GM12865 (cell line): ENCODE measurements at regions not wholly inside any gene's neighbourhood (a gene's known extent, or its start where the extent isn't known, plus 50 kb on each side); places are given as distances from the start of the nearest gene placed in this dataset.

Experiments used
- DNase-seq: peaks from one replicate; pipeline ENCODE4 v3.0.0; 2010; ENCODE audit warnings: low read depth
- H3K4me3 ChIP-seq: 2 replicates; pipeline ENCODE4 v1.5.1; 2011; ENCODE audit warnings: mild to moderate bottlenecking, low read depth, low read length, control low read depth
- TF ChIP-seq, protein P1 (sequence below): IDR thresholded peaks from 2 replicates; pipeline ENCODE4 v1.5.1; 2011; ENCODE audit warnings: low read length, control low read depth, low read depth, inconsistent platforms; ENCODE audit not compliant: insufficient read depth; ENCODE audit errors: missing control alignments

DNA sequence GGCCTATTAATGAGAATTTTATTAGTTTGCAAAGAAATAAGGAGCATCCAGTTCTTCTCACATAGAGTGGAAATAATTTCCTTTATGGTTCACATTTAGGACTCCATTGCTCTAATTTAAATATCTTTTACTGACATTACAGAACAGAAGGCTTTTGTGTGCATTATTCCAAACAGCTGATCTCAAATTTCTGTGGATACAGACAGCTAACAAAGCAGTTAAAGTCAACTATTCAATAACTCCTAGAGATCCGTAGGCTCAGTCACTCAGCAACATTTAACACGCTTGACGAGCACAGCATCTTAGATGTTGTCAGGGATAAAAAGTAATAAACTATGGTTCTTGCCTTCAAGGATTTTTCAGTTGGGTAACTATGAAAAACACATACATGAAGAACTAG, 305.8 kb upstream of the SYNCRIP start:
- TF ChIP-seq, protein P1, sequence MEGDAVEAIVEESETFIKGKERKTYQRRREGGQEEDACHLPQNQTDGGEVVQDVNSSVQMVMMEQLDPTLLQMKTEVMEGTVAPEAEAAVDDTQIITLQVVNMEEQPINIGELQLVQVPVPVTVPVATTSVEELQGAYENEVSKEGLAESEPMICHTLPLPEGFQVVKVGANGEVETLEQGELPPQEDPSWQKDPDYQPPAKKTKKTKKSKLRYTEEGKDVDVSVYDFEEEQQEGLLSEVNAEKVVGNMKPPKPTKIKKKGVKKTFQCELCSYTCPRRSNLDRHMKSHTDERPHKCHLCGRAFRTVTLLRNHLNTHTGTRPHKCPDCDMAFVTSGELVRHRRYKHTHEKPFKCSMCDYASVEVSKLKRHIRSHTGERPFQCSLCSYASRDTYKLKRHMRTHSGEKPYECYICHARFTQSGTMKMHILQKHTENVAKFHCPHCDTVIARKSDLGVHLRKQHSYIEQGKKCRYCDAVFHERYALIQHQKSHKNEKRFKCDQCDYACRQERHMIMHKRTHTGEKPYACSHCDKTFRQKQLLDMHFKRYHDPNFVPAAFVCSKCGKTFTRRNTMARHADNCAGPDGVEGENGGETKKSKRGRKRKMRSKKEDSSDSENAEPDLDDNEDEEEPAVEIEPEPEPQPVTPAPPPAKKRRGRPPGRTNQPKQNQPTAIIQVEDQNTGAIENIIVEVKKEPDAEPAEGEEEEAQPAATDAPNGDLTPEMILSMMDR = no peak
- H3K4me3 ChIP-seq = no peak overlapping the region
- DNase-seq = no peak

DNA sequence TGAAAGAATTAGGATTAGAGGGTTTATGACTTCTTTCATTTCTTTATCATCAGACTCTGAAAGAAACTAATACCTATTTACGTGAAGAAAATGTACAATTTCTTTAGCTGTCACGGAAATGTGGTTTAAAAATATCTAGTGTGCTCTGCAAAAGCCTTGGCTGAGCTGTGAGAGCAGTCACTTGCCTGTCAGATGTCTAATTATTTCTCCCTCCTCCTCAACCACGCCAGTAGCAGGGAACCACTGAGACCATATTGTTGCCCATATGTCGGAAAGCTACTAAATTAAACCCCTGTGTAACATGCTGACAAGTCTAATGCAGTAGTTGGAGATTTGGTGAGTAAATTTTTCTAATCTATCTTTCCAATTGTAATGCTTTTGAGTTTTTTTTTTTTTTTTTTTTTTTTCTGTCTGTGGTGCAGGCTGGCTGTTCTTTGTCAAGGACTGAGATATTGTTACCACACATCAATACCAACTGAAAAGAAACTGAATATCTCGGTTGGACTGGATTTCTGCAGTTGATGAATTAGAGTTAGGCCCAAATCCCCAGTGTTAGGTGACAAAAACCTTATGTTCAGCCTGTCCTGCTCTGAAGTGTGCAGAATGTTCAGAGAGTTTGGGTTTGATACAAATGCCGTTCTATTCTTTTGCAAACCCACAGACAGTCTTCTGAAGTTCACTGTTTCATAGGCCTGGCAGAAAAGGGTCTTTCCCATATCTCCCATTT, 302.9 kb upstream of the SYNCRIP start:
- TF ChIP-seq, protein P1 = no peak
- H3K4me3 ChIP-seq = no peak overlapping the region
- no peak for DNase-seq

DNA sequence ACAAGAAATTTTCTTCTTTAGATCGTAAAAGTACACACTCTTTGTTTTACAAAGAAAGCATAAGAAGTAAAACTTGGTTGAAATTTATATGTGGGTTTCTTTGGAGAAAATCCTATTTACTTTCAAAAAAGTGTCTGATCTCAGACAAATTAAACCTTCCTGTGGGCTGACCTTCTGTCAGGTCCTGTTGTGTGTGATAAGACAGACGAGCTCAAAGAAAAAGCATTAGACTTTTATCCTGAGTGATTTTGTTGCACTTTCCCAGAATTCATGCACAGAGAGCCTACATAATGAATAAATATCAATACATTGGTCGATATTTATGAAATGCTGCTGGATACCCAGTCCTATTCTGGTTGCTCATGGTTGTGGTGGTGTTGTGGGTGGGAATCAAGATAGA, 302.1 kb upstream of the SYNCRIP start:
- DNase-seq = no peak
- no peak overlapping the region for H3K4me3 ChIP-seq
- TF ChIP-seq, protein P1 = no peak

DNA sequence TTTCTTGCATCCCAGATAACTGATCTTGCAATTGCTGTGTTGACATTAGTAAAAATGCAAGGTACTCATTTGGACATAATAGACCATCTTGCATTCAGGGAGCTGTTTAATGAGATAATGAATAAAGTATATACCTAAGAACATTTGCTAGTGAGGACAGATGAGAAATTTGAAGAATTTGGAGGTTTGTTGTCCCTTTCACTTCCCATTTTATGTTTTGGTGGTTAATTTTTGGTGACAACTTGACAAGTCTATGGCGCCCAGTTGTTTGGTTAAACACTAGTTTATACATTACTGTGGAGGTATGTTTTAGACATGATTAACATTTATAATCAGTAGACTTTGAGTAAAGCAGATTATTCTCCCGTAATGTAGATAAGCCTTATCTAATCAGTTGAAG, 300.2 kb upstream of the SYNCRIP start:
- TF ChIP-seq, protein P1 = no peak
- DNase-seq = peak; percentile 12
- no peak overlapping the region for H3K4me3 ChIP-seq

DNA sequence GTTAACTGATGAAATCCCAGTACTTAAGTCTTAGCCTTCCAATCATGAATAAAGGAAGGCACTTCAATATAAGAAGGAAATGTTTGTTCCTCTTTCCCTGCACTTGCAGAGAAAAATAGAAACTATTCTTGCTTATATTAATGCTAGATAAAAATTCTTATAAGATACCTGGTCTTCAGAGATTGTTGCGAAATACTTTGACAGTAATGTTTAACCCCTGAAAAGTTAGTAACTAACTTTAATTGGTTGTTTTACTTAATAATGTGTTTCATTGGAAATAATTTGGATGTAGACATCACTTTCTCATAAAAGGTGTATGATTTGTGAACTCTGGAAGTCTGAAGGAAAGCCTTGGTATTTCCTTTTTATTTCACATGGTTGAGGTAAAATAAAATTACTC, 294.2 kb upstream of the SYNCRIP start:
- H3K4me3 ChIP-seq = no peak overlapping the region
- no peak for DNase-seq
- TF ChIP-seq, protein P1 = no peak

DNA sequence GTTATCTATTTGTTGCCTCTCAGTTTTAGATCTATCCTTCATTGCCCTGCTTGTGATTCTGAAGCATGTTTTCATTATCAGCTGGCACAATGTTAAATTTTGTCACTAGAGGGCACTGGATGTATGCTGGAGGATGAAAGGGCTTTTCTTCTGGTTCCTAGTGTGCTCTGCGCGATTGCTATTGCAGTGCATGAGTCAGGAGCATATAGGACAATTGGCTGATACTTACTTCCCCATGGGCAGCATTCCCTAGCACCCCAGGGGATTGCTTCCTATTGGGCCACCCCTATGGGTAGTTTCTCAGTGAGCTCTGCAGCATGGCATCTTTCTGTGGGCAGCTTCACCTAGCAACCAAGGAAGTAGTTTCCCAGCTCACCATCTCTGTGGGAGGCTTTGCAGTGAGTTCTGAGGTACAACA, 280.3 kb upstream of the SYNCRIP start:
- TF ChIP-seq, protein P1 = peak; percentile 68
- DNase-seq = peak; percentile 61

DNA sequence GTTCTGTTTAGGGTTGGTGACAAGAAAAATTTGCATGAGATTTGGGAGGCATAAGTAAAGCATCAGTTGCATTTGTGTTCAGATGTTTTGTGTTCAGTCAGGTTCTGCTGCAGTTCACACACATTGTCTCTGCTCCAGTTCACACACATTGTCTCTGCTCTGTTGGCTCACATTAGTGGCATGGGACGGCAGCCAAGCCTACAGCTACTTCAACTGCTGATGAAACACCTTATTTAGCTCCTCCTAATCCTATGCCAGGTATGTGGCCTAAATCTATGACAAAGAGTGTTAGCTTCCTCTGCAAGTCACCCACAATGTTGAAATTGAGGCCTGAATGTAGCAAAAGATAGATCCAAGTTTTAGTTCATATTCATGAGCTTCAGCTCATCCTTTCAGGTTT, 278.1 kb upstream of the SYNCRIP start:
- TF ChIP-seq, protein P1 = no peak
- no peak overlapping the region for H3K4me3 ChIP-seq
- DNase-seq = no peak

More for the DNA sequence above, 280.3 kb upstream of the SYNCRIP start:
- no peak overlapping the region for H3K4me3 ChIP-seq
